ENCODE measurements at regions not wholly inside any gene's neighbourhood (a gene's known extent, or its start where the extent isn't known, plus 50 kb on each side); places are given as distances from the start of the nearest gene placed in this dataset.
"Not testable (repeated sequence)": the region's sequence is repeated elsewhere in the genome, so short reads cannot be mapped to it uniquely, and the experiment has no call there.

DNA sequence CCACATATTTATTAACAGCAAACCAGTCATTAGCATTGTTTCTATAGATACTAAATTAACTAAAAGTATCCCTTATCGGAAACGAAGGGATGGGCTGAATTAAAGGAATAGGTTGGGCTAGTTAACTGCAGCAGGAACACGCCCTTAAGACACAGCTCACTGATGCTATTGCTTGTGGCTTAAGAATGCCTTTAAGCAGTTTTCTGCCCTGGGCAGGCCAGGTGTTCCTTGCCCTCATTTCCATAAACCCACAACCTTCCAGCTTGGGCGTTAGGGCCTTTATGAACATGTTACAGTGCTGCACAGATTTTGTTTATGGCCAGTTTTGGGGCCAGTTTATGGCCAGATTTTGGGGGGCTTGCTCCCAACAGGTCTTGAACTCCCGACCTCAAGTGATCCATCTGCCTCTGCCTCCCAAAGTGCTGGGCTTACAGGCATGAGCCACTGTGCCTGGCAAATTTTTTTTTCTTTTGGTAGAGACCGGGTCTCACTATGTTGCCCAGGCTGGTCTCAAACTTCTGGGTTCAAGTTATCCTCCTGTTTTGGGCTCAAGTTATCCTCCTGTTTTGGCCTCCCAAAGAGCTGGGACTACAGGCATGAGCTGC is 90.1 kb upstream of the GRIN2A start:
- not testable (repeated sequence) for DNase-seq

DNA sequence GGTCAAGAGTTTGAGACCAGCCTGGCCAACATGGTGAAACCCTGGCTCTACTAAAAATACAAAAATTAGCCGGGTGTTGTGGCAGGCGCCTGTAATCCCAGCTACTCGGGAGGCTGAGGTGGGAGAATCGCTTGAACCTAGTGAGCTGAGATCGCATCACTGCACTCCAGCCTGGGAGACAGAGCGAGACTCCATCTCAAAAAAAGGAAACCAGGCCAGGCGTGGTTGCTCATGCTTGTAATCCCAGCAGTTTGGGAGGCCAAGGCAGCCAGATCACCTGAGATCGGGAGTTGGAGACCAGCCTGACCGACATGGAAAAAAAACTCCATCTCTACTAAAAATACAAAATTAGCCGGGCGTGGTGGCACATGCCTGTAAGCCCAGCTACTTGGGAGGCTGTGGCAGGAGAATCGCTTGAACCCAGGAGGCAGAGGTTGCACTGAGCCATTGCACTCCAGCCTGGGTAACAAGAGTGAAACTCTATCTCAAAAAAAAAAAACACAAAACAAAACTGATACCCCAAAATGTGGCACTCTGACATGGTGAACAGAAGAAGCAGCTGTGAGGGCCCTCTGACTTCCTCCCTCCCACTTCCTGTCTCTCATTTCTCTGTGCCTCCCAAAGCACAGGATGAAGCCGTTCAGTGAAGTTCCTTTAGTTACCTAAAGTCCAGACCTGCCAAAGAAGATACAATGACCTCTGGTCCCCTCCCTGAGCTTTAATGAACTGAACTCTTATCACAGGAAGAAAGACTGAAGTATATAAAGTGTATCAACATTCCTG is 93.2 kb upstream of the GRIN2A start:
- not testable (repeated sequence) for DNase-seq

DNA sequence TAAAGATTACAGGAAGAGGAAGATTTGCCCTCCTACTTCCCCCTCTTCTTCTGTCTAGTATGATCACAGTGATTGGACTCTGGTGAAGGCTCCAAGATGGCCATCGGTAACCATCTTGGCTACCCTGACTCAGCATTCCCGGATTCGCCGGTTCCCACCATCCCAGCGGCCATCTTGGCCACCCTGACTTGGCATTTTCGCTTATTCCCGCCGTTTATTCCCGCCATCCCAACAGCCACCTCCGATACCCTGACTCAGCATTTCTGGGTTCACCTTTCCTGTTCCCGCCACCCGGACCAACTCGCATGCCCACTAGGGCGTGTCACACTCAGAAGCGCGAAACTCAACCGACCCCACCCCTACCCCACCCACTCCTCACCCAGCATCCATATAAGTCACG is 95.4 kb upstream of the GRIN2A start:
- no peak for DNase-seq

DNA sequence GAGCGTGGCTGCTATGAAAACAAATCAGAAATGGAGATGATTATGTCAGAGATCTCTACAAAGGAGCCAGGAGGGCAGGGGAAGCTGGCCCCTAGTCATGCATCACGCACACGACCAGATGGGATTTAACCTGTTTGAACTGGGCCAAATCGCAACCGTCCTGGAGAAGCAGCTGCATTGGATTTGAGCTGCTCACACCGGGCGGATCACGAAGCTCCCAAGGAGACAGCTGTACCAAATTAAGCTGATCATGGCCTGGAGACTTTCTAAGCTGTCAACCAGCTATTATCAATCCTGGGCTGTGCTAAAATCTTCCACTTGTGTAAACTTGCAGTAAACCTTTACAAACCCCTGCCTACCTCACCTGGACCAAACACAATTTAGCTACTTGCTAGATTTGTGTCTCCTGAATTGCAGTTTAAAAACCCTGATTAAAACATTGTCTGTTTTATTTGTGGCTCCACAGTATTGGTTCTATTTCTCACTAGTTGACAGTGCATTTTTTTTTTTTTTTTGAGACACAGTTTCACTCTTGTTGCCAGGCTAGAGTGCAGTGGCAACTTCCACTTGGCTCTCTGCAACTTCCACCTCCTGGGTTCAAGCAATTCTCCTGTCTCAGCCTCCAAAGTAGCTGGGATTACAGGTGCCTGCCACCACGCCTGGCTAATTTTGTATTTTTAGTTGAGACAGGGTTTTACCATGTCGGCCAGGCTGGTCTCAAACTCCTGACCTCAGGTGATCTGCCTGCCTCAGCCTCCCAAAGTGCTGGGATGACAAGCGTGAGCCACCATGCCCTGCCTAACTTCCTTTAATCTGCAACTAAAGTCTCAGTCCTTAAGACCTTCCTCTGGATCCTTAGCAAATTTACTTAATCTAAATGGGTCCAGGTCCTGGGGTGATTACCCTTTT is 98.3 kb upstream of the GRIN2A start:
- no peak for DNase-seq

DNA sequence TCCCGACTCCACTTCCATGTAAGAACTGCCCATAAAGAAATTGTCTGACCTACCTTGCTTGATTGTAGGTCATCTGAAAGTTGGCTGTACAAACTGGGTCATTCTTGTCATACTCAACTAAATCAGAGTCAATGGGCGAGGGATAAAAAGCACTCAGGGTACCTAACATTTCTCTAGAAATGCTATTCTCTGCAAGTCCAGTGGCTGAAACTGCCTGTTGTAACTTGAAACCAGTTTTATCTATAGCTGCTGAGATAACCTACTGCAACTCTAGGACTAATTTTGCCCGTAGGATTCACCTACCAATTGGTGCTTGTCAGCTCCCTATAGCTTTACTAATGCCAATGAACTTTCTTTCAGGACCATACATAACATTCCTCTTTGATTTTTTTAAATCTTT is 100.1 kb upstream of the GRIN2A start:
- no peak for DNase-seq

DNA sequence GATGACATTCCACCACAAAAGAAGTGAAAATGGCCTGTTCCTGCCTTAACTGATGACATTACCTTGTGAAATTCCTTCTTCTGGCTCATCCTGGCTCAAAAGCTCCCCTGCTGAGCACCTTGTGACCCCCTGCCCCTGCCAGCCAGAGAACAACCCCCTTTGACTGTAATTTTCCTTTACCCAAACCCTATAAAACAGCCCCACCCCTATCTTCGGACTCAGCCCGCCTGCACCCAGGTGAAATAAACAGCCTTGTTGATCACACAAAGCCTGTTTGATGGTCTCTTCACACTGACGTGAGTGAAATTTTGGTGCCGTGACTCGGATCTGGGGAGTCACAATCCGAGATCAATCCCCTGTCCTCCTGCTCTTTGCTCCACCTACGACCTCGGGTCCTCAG is 101.0 kb upstream of the GRIN2A start:
- DNase-seq, result not testable (repeated sequence)

DNA sequence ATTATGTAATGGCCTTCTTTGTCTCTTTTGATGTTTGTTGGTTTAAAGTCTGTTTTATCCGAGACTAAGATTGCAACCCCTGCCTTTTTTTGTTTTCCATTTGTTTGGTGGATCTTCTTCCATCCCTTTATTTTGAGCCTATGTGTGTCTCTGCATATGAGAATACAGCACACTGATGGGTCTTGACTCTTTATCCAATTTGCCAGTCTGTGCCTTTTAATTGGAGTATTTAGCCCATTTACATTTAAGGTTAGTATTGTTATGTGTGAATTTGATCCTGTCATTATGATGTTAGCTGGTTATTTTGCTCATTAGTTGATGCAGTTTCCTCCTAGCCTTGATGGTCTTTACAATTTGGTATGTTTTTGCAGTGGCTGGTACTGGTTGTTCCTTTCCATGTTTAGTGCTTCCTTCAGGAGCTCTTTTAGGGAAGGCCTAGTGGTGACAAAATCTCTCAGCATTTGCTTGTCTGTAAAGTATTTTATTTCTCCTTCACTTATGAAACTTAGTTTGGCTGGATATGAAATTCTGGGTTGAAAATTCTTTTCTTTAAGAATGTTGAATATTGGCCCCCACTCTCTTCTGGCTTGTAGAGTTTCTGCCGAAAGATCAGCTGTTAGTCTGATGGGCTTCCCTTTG is 95.3 kb upstream of the ATF7IP2 start:
- DNase-seq, result not testable (repeated sequence)

DNA sequence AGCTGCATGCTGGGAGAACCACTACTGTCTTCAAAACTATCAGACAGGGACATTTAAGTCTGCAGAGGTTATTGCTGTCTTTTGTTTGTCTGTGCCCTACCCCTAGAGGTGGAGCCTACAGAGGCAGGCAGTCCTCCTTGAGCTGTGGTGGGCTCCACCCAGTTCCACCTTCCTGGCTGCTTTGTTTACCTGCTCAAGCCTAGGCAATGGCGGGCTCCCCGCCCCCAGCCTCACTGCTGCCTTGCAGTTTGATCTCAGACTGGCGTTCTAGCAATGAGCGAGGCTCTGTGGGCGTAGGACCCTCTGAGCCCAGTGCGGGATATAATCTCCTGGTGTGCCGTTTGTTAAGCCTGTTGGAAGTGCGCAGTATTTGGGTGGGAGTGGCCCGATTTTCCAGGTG is 93.7 kb upstream of the ATF7IP2 start:
- not testable (repeated sequence) for DNase-seq

DNA sequence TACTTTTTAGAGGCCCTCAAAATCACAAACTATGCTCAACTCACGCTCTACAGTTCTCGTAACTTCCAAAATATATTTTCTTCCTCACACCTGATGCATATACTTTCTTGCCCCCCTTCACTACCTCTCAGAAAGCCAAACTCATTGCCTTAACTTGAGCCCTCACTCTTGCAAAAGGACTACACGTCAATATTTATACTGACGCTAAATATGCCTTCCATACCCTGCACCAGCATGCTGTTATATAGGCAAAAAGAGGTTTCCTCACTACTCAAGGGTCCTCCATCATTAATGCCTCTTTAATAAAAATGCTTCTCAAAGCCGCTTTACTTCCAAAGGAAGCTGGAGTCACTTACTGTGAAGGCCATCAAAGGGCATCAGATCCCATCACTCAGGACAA is 92.9 kb upstream of the ATF7IP2 start:
- not testable (repeated sequence) for DNase-seq

DNA sequence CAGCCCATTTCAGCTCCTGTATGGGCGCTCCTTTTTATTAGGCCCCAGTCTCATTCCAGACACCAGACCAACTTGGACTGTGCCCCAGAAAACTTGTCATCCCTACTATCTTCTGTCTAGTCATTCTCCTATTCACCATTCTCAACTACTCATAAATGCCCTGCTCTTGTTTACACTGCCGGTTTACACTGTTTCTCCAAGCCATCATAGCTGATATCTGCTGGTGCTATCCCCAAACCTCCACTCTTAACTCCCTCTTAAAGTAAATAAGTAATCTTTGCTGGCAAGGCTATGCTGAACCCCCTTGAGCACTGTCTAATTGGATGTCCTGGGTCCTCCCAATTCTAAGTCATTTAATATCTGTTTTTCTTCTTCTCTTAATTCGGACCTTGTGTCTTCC is 91.7 kb upstream of the ATF7IP2 start:
- DNase-seq, result not testable (repeated sequence)

DNA sequence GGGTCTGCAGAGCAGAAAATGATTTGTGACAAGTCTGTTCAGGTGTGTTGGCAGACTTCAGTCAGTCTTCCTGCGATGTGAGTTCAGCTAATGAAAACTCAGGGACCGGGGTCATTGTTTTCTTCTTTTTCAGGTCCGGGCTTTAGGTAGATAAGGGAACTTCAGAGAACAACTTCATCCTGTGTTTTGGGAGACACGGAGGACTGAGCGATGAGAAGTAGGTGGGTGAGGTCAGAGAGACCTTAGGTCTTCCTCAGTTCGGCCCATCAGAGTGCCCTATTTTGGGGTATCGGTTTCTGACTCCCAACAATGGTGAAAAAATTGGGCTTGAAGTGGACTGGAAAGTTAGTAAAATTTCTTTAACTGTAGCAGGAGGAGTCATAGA is 88.9 kb upstream of the ATF7IP2 start:
- no peak for DNase-seq

DNA sequence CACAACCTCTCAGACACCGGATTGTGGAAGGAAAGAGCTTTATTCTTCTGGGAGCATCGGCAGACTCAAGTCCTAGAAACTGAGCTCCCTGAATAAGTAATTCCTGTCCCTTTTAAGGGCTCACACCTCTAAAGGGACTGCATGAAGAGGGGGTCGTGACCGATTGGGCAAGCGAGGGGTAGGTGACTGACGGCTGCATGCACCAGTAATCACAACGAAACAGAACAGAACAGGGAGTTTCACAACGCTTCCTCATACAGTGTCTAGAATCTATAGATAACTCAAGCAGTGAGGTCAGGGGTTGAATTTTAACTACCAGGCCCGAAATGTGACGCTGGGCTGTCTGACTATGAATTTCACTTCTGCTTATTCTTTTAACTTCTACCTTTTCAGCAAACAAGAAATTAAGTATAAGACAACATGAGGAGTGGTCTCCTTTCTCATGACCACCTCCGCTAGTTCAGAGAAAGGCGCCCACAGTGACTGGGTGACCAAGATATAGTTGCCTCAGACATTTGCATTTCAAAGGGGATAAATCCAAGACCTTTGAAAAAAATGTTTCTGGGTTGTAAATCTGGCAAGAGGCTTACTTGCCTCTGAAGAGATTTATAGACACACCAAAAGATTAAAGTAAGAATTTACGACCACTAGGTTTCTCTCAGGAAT is 88.4 kb upstream of the ATF7IP2 start:
- DNase-seq, result peak in 24 of 51 donors; percentile 1 to 42 (median 6)

DNA sequence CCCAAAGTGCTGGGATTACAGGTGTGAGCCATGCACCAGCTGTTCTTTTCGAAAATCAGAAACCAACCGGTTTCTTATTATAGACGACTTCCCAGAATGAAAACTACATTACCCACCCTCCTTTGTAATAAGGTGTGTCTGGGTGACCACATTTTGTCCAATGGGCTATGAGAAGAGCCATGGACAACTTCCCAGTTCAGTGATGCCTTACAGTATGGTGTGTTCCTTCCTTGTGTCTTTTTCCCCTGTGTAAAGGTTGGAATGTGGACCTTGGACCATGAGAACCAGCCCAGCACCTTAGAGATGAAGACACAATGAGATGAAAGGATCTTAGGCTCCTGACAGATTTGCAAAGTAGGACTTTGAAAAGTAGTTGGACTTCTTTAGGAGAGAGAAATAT is 85.0 kb upstream of the ATF7IP2 start:
- no peak for DNase-seq

DNA sequence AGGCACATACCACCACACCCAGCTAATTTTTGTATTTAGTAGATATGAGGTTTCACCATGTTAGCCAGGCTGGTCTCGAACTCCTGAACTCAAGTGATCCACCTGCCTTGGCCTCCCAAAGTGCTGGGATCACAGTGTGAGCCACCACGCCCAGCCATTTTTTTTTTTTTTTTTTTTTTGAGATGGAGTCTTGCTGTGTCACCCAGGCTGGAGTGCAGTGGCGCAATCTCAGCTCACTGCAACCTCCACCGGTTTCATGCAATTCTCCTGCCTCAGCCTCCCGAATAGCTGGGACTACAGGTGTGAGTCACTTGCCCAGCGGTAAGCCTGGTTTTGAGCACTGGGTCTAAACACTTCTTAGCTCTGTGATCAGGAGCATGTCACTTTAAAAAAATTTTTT is 84.3 kb upstream of the ATF7IP2 start:
- not testable (repeated sequence) for DNase-seq

DNA sequence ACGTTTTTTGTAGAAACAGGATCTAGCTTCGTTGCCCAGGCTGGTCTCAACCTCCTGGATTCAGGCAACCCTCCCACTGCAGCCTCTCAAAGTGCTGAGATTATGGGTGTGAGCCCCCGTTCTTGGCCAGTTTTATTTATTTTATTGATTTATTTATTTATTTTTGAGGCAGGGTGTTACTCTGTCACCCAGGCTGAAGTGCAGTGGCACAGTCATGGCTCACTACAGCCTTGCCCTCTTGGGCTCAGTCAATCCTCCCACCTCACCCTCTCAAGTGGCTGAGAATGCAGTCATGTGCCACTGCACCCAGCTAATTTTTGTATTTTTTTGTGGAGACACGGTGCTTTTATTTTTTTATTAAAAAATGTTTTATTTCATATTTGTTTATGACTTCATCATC is 79.9 kb upstream of the ATF7IP2 start:
- no peak for DNase-seq

DNA sequence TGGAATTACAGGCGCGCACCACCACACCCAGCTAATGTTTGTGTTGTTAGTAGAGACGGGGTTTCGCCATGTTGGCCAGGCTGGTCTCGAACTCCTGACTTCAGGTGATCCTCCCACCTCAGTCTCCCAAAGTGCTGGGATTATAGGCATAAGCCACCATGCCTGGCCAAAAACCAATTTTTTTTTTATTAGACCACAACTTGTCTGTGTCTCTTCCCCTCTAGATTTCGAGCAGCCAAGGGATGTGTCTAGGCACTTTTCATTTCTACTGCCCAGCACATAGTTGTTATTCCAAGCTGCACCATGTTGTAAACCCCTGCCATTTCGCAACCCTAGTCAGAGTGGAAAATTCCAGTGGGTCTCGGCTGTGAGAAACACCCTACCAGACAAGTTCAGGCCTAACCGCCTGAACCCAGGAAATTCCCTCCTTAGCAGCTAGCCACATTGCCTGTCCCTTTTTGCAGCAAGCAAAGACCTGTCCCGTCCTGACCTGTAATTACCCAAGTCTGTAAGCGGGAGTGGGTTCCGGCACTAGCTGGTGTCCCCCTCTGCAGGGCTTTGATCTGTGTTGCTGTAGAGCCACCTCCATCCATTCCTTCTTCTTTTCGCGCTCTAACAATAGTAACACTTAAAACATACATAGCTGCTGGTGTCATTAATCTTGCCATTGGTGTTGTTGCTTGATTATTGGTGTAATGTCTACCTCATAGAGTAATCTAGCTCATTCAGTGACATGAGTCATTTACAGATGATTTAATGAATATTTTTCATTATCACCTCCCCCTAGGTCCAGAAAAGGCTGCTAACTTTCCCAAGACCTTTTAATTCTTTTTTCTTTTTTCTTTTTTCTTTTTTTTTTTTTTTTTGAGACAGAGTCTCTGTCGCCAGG is 77.3 kb upstream of the ATF7IP2 start:
- DNase-seq, result no peak

DNA sequence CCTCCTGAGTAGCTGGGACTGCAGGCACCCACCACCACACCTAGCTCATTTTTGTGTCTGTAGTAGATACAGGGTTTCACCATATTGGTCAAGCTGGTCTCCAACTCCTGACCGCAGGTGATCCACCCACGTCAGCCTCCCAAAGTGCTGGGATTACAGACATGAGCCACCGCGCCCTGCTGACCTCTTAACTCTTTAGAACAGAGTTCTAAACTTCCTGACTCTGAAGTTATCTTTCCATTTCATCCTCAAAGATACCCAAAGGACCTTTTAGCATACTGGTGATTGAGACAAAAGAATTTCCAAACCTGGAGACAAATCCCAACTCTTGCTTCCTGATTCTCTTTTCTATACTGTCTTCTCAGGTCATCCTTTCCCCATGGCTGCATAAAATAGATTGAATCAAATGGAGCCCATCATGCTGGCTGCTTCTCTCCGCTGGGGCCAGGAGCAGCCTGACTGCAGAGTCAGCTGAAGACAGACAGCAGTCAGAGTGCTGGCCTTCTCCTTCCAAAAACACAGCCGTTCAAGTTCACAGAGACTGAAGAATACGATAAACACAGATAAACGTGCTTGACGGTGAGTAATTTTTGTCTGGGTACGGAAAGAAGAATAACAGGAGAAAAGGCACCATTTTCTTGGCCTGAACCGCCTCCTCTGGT is 76.5 kb upstream of the ATF7IP2 start:
- no peak for DNase-seq

DNA sequence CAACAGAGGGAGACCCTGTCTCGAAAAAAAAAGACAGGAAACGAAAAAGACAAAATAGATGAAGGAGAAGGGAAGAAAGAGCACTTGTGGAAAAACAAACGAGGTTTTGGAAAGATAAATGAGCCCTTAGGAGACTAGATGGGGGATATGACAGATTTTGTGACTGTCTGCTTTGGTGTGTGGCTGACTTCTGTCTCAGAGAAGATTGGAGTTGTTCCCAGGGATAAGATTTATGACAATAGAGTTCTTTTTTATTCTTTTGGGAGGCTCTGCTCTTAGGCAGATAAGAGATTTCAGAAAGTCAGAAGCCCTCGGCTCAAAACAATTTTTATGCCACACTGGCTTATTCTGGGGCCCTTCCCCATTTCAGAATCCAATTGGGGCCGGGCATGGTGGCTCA is 73.9 kb upstream of the ATF7IP2 start:
- no peak for DNase-seq
